B cell (primary cell): ENCODE measurements at regions not wholly inside any gene's neighbourhood (a gene's known extent, or its start where the extent isn't known, plus 50 kb on each side); places are given as distances from the start of the nearest gene placed in this dataset.
"Not testable (repeated sequence)": the region's sequence is repeated elsewhere in the genome, so short reads cannot be mapped to it uniquely, and the experiment has no call there.

Source experiments
- ATAC-seq: fragments of 200-7000 bp; cut with Tn5 transposase; one replicate; pipeline ENCODE4 v1.10.0; 2021; ENCODE audit warnings: low read depth, mild to moderate bottlenecking, moderate number of reproducible peaks, moderate library complexity
- CTCF ChIA-PET: fragments of 350-600 bp; sonication (Branson Sonifier 250); formaldehyde crosslinking; loops from one replicate; lab custom pipeline; 2021; ENCODE audit warnings: antibody characterized with exemption, inconsistent platforms; lab: Charles Lee
- POLR2A ChIA-PET: fragments of 350-600 bp; sonication (Branson Sonifier 250); formaldehyde crosslinking; loops from one replicate; lab custom pipeline; 2021; ENCODE audit warnings: antibody characterized with exemption; lab: Charles Lee
- DNase-seq: peaks from one replicate; pipeline ENCODE4 v3.0.0; 2013
- H2AFZ ChIP-seq: 2 replicates; pipeline ENCODE4 v1.6.1; 2012; ENCODE audit warnings: mild to moderate bottlenecking, low read depth, low read length; ENCODE audit not compliant: insufficient read depth, poor library complexity, severe bottlenecking
- H3K27ac ChIP-seq, 2 donors: 1 replicate in 1 of 2; 2 replicates in 1 of 2; pipeline ENCODE4 v1.5.1; 2012 to 2013; ENCODE audit warnings: low read length in 2 of 2, mild to moderate bottlenecking in 2 of 2, moderate library complexity in 1 of 2
- H3K27me3 ChIP-seq, 4 experiments: fragments of 200-600 bp in 1 of 4; sonication (generic) in 1 of 4; replicated peaks in 1 of 4; 1 replicate in 2 of 4; 2 replicates in 2 of 4; pipeline versions ENCODE4 v1.6.1 to v1.7.0; 2013 to 2016; ENCODE audit warnings: low read length in 3 of 4, mild to moderate bottlenecking in 2 of 4, mixed read lengths in 1 of 4, moderate library complexity in 1 of 4; ENCODE audit not compliant: insufficient read depth in 4 of 4, control insufficient read depth in 3 of 4; ENCODE audit errors: control extremely low read depth in 1 of 4
- H3K36me3 ChIP-seq, 2 experiments: replicated peaks in 1 of 2; 1 replicate in 1 of 2; 2 replicates in 1 of 2; pipeline versions ENCODE4 v1.6.1 to v1.7.1; 2013; ENCODE audit warnings: low read length in 1 of 2; ENCODE audit not compliant: insufficient read depth in 2 of 2, control insufficient read depth in 1 of 2; ENCODE audit errors: control extremely low read depth in 1 of 2, extremely low read depth in 1 of 2
- H3K4me1 ChIP-seq, 2 donors: fragments of 200-600 bp in 1 of 2; sonication (generic) in 1 of 2; 1 replicate in 1 of 2; 2 replicates in 1 of 2; pipeline versions ENCODE4 v1.5.1 to v1.6.1; 2013 to 2017; ENCODE audit warnings: low read length in 2 of 2; ENCODE audit not compliant: control insufficient read depth in 2 of 2, insufficient read depth in 2 of 2
- H3K4me2 ChIP-seq: replicated peaks from 2 replicates; pipeline ENCODE3; 2012; ENCODE audit warnings: mild to moderate bottlenecking, low read depth, low read length; ENCODE audit not compliant: poor library complexity, severe bottlenecking
- H3K4me3 ChIP-seq, 5 experiments: fragments of 200-600 bp in 1 of 5; sonication (generic) in 1 of 5; 1 replicate in 3 of 5; 2 replicates in 2 of 5; pipeline versions ENCODE4 v1.5.1 to v1.7.0; 2011 to 2016; ENCODE audit warnings: low read length in 4 of 5, mild to moderate bottlenecking in 4 of 5, low read depth in 2 of 5, control low read depth in 1 of 5, moderate library complexity in 1 of 5; ENCODE audit not compliant: insufficient read depth in 1 of 5; ENCODE audit errors: control extremely low read depth in 1 of 5, extremely low read depth in 1 of 5
- H3K79me2 ChIP-seq: fragments of 200-600 bp; sonication (generic); one replicate; pipeline ENCODE4 v1.6.0; 2016; ENCODE audit warnings: low read length; ENCODE audit not compliant: control insufficient read depth, insufficient read depth
- H3K9ac ChIP-seq: fragments of 200-600 bp; sonication (generic); 2 replicates; pipeline ENCODE4 v1.6.1; 2017; ENCODE audit warnings: mild to moderate bottlenecking, low read length, moderate library complexity
- H3K9me3 ChIP-seq, 3 donors: one replicate each; pipeline versions ENCODE4 v1.6.1 to v1.7.1; 2013; ENCODE audit warnings: low read length in 2 of 3; ENCODE audit not compliant: control insufficient read depth in 2 of 3, insufficient read depth in 1 of 3; ENCODE audit errors: control extremely low read depth in 1 of 3
- H4K20me1 ChIP-seq: 2 replicates; pipeline ENCODE4 v1.6.0; 2012; ENCODE audit warnings: mild to moderate bottlenecking, low read length; ENCODE audit not compliant: insufficient read depth, control insufficient read depth, poor library complexity, severe bottlenecking
- H3K27ac Mint-ChIP-seq: one replicate; pipeline ENCODE4 v1.8.0; 2021; ENCODE audit warnings: mixed read lengths
- H3K27me3 Mint-ChIP-seq: one replicate; pipeline ENCODE4 v1.8.0; 2021; ENCODE audit warnings: mixed read lengths
- H3K4me1 Mint-ChIP-seq: one replicate; pipeline ENCODE4 v1.8.0; 2021; ENCODE audit warnings: mixed read lengths
- H3K4me3 Mint-ChIP-seq: one replicate; pipeline ENCODE4 v1.8.0; 2021; ENCODE audit warnings: mixed read lengths
- H3K9me3 Mint-ChIP-seq: one replicate; pipeline ENCODE4 v1.8.0; 2022; ENCODE audit warnings: mixed read lengths; ENCODE audit not compliant: insufficient read depth
- CTCF ChIP-seq: fragments of 200-600 bp; IDR thresholded peaks from one replicate; pipeline ENCODE4 v1.8.0; 2022; ENCODE audit warnings: antibody characterized with exemption, mild to moderate bottlenecking
- EZH2 ChIP-seq: IDR thresholded peaks from 2 replicates; pipeline ENCODE4 v1.6.1; 2012; ENCODE audit warnings: borderline replicate concordance, low read depth, mild to moderate bottlenecking, moderate library complexity, low read length; ENCODE audit not compliant: insufficient read depth, poor library complexity, severe bottlenecking
- WGBS: methylation state at CpG from one replicate; pipeline ENCODE4 v1.1.5; 2013; ENCODE audit warnings: missing lambda C conversion rate; ENCODE audit not compliant: insufficient coverage; 5-methylcytosine and 5-hydroxymethylcytosine counted together
- intact Hi-C: fragments of 100-400 bp; cut with micrococcal nuclease; formaldehyde crosslinking; loops from one replicate; pipeline ENCODE4 v1.10.0; 2022

GRCh38 chr18:73340135-73340977 lies 472.6 kb upstream of the NETO1 start:
- no peaks in the 10 kb centered on the region for H3K9me3 ChIP-seq
- H2AFZ ChIP-seq, result no peak overlapping the region
- no peaks in the 10 kb centered on the region for H4K20me1 ChIP-seq
- no peak overlapping the region for H3K4me3 ChIP-seq
- Mint-ChIP-seq H3K4me3 (no peak overlapping the region), H3K4me1 (no peaks in the 10 kb centered on the region), H3K27me3 (no peaks in the 10 kb centered on the region), H3K27ac (no peak overlapping the region), H3K9me3 (no peaks in the 10 kb centered on the region)
- no peaks in the 10 kb centered on the region for H3K36me3 ChIP-seq
- CTCF ChIA-PET, result no interaction called here
- DNase-seq (no peak), ATAC-seq (no peak)
- no peaks in the 10 kb centered on the region for H3K27me3 ChIP-seq
- no peak overlapping the region for H3K9ac ChIP-seq
- H3K79me2 ChIP-seq, result no peaks in the 10 kb centered on the region
- H3K27ac ChIP-seq, result no peak overlapping the region
- POLR2A ChIA-PET, result no interaction called here
- intact Hi-C loops, result no loop called here
- TF ChIP-seq EZH2, result no peak
- TF ChIP-seq CTCF, result no peak
- H3K4me2 ChIP-seq, result no peak overlapping the region
- H3K4me1 ChIP-seq, result no peaks in the 10 kb centered on the region
- WGBS, result no CpG with 5 or more reads among the region's 8 CpGs

- Mint-ChIP-seq H3K9me3 (no peaks in the 10 kb centered on the region), H3K4me3 (no peak overlapping the region), H3K4me1 (no peaks in the 10 kb centered on the region), H3K27me3 (no peaks in the 10 kb centered on the region), H3K27ac (no peak overlapping the region)
- no peaks in the 10 kb centered on the region for H3K79me2 ChIP-seq
- H2AFZ ChIP-seq, result no peak overlapping the region
- WGBS, result 67% methylated on average over 1 of the region's 4 CpGs
- CTCF ChIA-PET, result no interaction called here
- H4K20me1 ChIP-seq, result no peaks in the 10 kb centered on the region
- no peaks in the 10 kb centered on the region for H3K36me3 ChIP-seq
- no peak overlapping the region for H3K4me3 ChIP-seq
- TF ChIP-seq CTCF (no peak), EZH2 (no peak)
- H3K4me1 ChIP-seq, result no peaks in the 10 kb centered on the region
- POLR2A ChIA-PET, result no interaction called here
- DNase-seq (no peak), ATAC-seq (no peak)
- H3K4me2 ChIP-seq, result no peak overlapping the region
- no peaks in the 10 kb centered on the region for H3K27me3 ChIP-seq
- no peak overlapping the region for H3K9ac ChIP-seq
- H3K9me3 ChIP-seq, result no peaks in the 10 kb centered on the region
- intact Hi-C loops, result no loop called here
- no peak overlapping the region for H3K27ac ChIP-seq
Measured at GRCh38 chr18:73331212-73331772, 463.5 kb upstream of the NETO1 start.

GRCh38 chr18:73330106-73330505 lies 462.3 kb upstream of the NETO1 start:
- intact Hi-C loops, ATAC-seq, DNase-seq, H3K9me3 ChIP-seq, H3K4me1 ChIP-seq, H3K4me3 Mint-ChIP-seq, CTCF ChIA-PET, H3K9ac ChIP-seq, H3K4me3 ChIP-seq, H3K27me3 ChIP-seq, H2AFZ ChIP-seq, H3K27me3 Mint-ChIP-seq, POLR2A ChIA-PET, H3K36me3 ChIP-seq, H3K27ac Mint-ChIP-seq, H4K20me1 ChIP-seq, H3K4me1 Mint-ChIP-seq, H3K9me3 Mint-ChIP-seq, H3K4me2 ChIP-seq, H3K79me2 ChIP-seq, H3K27ac ChIP-seq: not testable (repeated sequence)
- WGBS, result 91% methylated on average over 4 of the region's 6 CpGs
